ENCODE measurements at regions not wholly inside any gene's neighbourhood (a gene's known extent, or its start where the extent isn't known, plus 50 kb on each side); places are given as distances from the start of the nearest gene placed in this dataset.
"Not testable (repeated sequence)": the region's sequence is repeated elsewhere in the genome, so short reads cannot be mapped to it uniquely, and the experiment has no call there.

DNA sequence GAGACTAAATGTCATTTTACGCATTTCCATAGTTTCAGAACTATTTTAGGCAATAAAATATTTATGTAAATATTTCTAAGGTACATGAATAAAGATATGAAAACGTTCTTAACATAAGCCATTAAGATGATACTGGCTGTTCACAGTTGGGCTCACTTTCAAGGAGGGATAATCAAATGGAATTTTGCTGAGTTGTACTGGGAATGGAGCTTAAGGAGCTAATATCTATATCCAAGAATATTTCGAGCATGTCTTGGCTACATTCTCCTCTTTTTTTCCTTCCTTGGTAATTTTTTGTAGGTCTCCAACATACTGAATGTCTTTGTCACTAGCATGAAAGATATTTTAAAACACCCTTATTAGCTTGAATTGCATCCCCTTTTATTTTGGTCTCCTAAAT is 383.4 kb downstream of the RAP2B start:
- H3K4me3 Mint-ChIP-seq = no peak overlapping the region
- H3K4me1 Mint-ChIP-seq = no peaks in the 10 kb centered on the region
- no peak for ATAC-seq
- H3K36me3 Mint-ChIP-seq = no peaks in the 10 kb centered on the region
- H3K27ac Mint-ChIP-seq = no peak overlapping the region
- H3K9me3 Mint-ChIP-seq = no peaks in the 10 kb centered on the region
- no peaks in the 10 kb centered on the region for H3K27me3 Mint-ChIP-seq

- H3K27ac Mint-ChIP-seq = no peak overlapping the region
- no peaks in the 10 kb centered on the region for H3K4me1 Mint-ChIP-seq
- no peaks in the 10 kb centered on the region for H3K27me3 Mint-ChIP-seq
- ATAC-seq = no peak
- H3K36me3 Mint-ChIP-seq = no peaks in the 10 kb centered on the region
- no peaks in the 10 kb centered on the region for H3K9me3 Mint-ChIP-seq
- no peak overlapping the region for H3K4me3 Mint-ChIP-seq
Measured at GRCh38 chr3:153547970-153548369, 385.9 kb downstream of the RAP2B start.

GRCh38 chr3:153549686-153550085 is 387.7 kb downstream of the RAP2B start:
- H3K9me3 Mint-ChIP-seq, H3K4me3 Mint-ChIP-seq, H3K27me3 Mint-ChIP-seq, H3K27ac Mint-ChIP-seq, H3K36me3 Mint-ChIP-seq, H3K4me1 Mint-ChIP-seq, ATAC-seq: not testable (repeated sequence)

GRCh38 chr3:153551536-153552285 is 389.7 kb downstream of the RAP2B start:
- H3K4me1 Mint-ChIP-seq = no peaks in the 10 kb centered on the region
- no peak overlapping the region for H3K27ac Mint-ChIP-seq
- no peak overlapping the region for H3K4me3 Mint-ChIP-seq
- no peaks in the 10 kb centered on the region for H3K9me3 Mint-ChIP-seq
- no peaks in the 10 kb centered on the region for H3K36me3 Mint-ChIP-seq
- ATAC-seq = no peak
- no peaks in the 10 kb centered on the region for H3K27me3 Mint-ChIP-seq

- ATAC-seq = no peak
- Mint-ChIP-seq H3K27ac (no peak overlapping the region), H3K36me3 (no peaks in the 10 kb centered on the region), H3K27me3 (no peaks in the 10 kb centered on the region), H3K9me3 (no peaks in the 10 kb centered on the region), H3K4me1 (no peaks in the 10 kb centered on the region), H3K4me3 (no peak overlapping the region)
Measured at GRCh38 chr3:153552887-153553604, 391.0 kb downstream of the RAP2B start.

GRCh38 chr3:153553605-153553945 is 391.5 kb downstream of the RAP2B start:
- no peak overlapping the region for H3K4me3 Mint-ChIP-seq

DNA sequence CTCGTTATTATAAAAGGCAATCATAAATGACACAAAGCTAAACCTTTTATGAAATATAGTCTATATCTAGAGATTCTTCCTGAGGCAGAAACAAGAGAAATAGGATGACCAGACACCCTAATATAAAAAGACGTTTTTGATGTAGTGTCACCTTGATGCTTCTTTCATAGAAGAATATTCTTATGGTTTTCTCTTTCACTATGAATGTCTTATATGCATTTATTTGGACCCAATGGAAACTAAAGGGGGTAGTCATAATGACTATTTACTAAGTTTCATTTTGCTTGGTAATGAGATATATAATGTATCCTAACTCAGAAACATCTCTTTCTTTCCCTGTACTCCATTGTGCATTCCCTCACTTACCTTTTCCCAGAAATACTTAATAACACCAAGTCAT is 393.9 kb downstream of the RAP2B start:
- no peak for ATAC-seq
- peaks cover 13% of the 10 kb centered on the region for H3K9me3 Mint-ChIP-seq
- no peak overlapping the region for H3K4me3 Mint-ChIP-seq
- H3K27me3 Mint-ChIP-seq = no peaks in the 10 kb centered on the region
- H3K36me3 Mint-ChIP-seq = no peaks in the 10 kb centered on the region
- no peak overlapping the region for H3K27ac Mint-ChIP-seq
- H3K4me1 Mint-ChIP-seq = no peaks in the 10 kb centered on the region

More at GRCh38 chr3:153553605-153553945, 391.5 kb downstream of the RAP2B start:
- Mint-ChIP-seq H3K27me3 (no peaks in the 10 kb centered on the region), H3K9me3 (peaks cover 1% of the 10 kb centered on the region), H3K27ac (no peak overlapping the region), H3K4me1 (no peaks in the 10 kb centered on the region), H3K36me3 (no peaks in the 10 kb centered on the region)
- no peak for ATAC-seq

DNA sequence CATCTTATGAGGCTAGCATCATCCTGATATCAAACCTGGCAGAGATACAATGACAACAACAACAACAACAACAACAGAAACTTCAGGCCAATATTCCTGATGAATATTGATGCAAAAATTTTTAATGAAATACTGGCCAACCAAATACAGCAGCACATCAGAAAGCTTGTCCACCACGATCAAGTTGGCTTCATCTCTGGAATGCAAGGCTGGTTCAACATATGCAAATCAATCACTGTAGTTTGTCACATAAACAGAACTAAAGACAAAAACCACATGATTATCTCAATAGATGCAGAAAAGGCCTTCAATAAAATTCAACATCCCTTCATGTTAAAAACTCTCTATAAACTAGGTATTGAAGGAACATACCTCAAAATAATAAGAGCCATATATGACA is 397.3 kb downstream of the RAP2B start:
- not testable (repeated sequence) for H3K27me3 Mint-ChIP-seq, H3K4me1 Mint-ChIP-seq, H3K27ac Mint-ChIP-seq, H3K36me3 Mint-ChIP-seq, H3K4me3 Mint-ChIP-seq, ATAC-seq
- peaks cover 23% of the 10 kb centered on the region for H3K9me3 Mint-ChIP-seq

DNA sequence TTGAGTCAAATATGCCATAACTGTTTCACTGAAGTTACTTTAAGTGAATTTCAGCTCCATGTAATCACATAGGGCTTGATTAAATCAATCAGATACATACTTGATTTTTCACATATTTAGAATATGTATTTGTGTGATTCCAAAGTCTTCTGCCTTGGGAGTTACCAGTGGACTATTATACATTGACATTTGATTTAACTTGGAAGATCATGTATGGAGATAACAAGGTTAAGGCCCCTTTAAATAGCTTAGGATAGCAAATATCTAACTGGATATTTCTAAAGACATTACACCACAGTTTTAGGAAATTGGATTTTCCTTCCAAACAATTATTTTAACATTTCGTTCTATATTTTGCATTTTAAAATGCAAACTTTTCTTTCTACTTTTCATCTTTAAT is 405.0 kb downstream of the RAP2B start:
- H3K36me3 Mint-ChIP-seq = no peaks in the 10 kb centered on the region
- H3K4me1 Mint-ChIP-seq = no peaks in the 10 kb centered on the region
- H3K9me3 Mint-ChIP-seq = peaks cover 22% of the 10 kb centered on the region
- ATAC-seq = no peak
- peaks cover 20% of the 10 kb centered on the region for H3K27me3 Mint-ChIP-seq
- H3K4me3 Mint-ChIP-seq = no peak overlapping the region
- H3K27ac Mint-ChIP-seq = no peak overlapping the region

- Mint-ChIP-seq H3K4me3 (no peak overlapping the region), H3K27me3 (peaks cover 20% of the 10 kb centered on the region), H3K27ac (no peak overlapping the region), H3K4me1 (no peaks in the 10 kb centered on the region), H3K36me3 (no peaks in the 10 kb centered on the region), H3K9me3 (peaks cover 21% of the 10 kb centered on the region)
- ATAC-seq = no peak
Measured at GRCh38 chr3:153567556-153567955, 405.5 kb downstream of the RAP2B start.

DNA sequence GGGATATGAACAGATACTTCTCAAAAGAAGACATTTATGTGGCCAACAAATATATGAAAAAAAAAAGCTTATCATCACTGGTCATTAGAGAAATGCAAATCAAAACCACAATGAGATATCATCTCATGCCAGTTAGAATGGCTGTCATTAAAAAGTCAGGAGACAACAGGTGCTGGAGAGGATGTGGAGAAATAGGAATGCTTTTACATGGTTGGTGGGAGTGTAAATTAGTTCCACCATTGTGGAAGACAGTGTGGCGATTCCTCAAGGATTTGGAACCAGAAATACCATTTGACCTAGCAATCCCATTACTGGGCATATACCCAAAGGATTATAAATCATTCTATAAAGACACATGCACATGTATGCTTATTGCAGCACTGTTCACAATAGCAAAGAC is 408.5 kb downstream of the RAP2B start:
- H3K27me3 Mint-ChIP-seq = peaks cover 20% of the 10 kb centered on the region
- H3K4me1 Mint-ChIP-seq, H3K4me3 Mint-ChIP-seq, H3K27ac Mint-ChIP-seq, H3K36me3 Mint-ChIP-seq, H3K9me3 Mint-ChIP-seq, ATAC-seq: not testable (repeated sequence)

- Mint-ChIP-seq H3K4me1 (no peaks in the 10 kb centered on the region), H3K27me3 (peaks cover 20% of the 10 kb centered on the region), H3K27ac (no peak overlapping the region), H3K4me3 (no peak overlapping the region), H3K9me3 (peaks cover 3% of the 10 kb centered on the region), H3K36me3 (no peaks in the 10 kb centered on the region)
- ATAC-seq = no peak
Measured at GRCh38 chr3:153572165-153572564, 410.1 kb downstream of the RAP2B start.

- no peaks in the 10 kb centered on the region for H3K4me1 Mint-ChIP-seq
- peaks cover 3% of the 10 kb centered on the region for H3K9me3 Mint-ChIP-seq
- no peak overlapping the region for H3K27ac Mint-ChIP-seq
- H3K36me3 Mint-ChIP-seq = no peaks in the 10 kb centered on the region
- no peak for ATAC-seq
- H3K4me3 Mint-ChIP-seq = no peak overlapping the region
- H3K27me3 Mint-ChIP-seq = peaks cover 20% of the 10 kb centered on the region
Measured at GRCh38 chr3:153572654-153573053, 410.6 kb downstream of the RAP2B start.

- Mint-ChIP-seq H3K27ac (no peak overlapping the region), H3K27me3 (peaks cover 18% of the 10 kb centered on the region), H3K4me3 (no peak overlapping the region), H3K36me3 (no peaks in the 10 kb centered on the region), H3K9me3 (peaks cover 3% of the 10 kb centered on the region), H3K4me1 (no peaks in the 10 kb centered on the region)
- ATAC-seq = no peak
Measured at GRCh38 chr3:153573481-153573880, 411.5 kb downstream of the RAP2B start.

GRCh38 chr3:153574445-153574844 is 412.4 kb downstream of the RAP2B start:
- Mint-ChIP-seq H3K4me3 (no peak overlapping the region), H3K9me3 (peaks cover 3% of the 10 kb centered on the region), H3K27me3 (peaks cover 8% of the 10 kb centered on the region), H3K27ac (no peak overlapping the region), H3K4me1 (no peaks in the 10 kb centered on the region), H3K36me3 (no peaks in the 10 kb centered on the region)
- no peak for ATAC-seq

DNA sequence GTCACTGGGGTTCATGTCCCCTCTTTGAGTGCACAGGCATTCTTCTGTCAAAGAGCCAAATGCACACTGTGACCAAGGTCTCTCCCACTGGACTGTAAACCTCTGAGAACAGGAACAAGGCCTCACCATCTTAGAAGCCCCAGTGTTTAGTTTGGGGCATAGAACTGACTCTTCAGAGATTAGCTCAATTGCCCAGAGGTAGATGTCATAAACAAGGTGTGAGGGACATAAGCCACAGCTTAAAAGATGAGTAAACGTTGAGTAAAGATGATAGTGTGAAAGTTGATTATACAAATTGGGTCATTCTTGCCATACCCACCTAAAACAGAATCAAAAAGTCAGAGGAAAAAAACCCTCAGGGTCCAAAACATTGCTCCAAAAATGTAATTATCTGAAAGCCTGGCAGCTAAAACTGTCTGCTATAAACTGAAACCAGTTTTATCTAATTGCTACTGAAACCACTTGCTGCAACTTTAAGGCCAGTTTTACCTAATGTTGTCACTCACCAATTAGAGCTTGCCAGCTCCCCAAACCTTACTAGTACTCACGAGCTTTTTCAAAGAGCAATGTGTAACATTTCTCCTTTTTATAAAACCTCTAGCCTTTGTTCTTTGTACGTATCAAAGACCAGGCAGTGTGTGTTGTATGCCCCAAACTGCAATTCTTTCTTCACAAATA is 415.2 kb downstream of the RAP2B start:
- Mint-ChIP-seq H3K9me3 (no peaks in the 10 kb centered on the region), H3K27ac (no peak overlapping the region), H3K36me3 (no peaks in the 10 kb centered on the region), H3K27me3 (no peaks in the 10 kb centered on the region), H3K4me1 (no peaks in the 10 kb centered on the region), H3K4me3 (no peak overlapping the region)
- ATAC-seq = no peak
